GDM1 (cell line): ENCODE measurements at regions not wholly inside any gene's neighbourhood (a gene's known extent, or its start where the extent isn't known, plus 50 kb on each side); places are given as distances from the start of the nearest gene placed in this dataset.
A peak's percentile ranks its signal among the peaks of the same experiment; 100 is the strongest.
"Not testable (repeated sequence)": the region's sequence is repeated elsewhere in the genome, so short reads cannot be mapped to it uniquely, and the experiment has no call there.

ENCODE experiments used
- DNase-seq: peaks from one replicate; lab custom pipeline; 2025; lab: John Stamatoyannopoulos, UW

DNA sequence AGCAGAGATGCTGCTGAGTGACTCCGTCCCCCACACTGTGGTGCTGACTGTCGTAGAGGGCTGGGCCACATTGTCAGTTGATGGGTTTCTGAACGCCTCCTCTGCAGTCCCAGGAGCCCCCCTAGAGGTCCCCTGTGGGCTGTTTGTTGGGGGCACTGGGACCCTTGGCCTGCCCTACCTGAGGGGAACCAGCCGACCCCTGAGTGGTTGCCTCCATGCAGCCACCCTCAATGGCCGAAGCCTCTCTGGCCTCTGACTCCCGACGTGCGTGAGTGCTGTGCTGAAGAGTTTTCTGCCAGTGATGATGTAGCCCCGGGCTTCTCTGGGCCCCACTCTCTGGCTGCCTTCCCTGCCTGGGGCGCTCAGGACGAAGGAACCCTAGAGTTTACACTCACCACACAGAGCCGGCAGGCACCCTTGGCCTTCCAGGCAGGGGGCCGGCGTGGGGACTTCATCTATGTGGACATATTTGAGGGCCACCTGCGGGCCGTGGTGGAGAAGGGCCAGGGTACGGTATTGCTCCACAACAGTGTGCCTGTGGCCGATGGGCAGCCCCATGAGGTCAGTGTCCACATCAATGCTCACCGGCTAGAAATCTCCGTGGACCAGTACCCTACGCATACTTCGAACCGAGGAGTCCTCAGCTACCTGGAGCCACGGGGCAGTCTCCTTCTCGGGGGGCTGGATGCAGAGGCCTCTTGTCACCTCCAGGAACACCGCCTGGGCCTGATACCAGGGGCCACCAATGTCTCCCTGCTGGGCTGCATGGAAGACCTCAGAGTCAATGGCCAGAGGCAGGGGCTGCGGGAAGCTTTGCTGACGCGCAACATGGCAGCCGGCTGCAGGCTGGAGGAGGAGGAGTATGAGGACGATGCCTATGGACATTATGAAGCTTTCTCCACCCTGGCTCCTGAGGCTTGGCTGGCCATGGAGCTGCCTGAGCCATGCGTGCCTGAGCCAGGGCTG lies 181.1 kb downstream of the TBC1D2B start:
- not testable (repeated sequence) for DNase-seq

DNA sequence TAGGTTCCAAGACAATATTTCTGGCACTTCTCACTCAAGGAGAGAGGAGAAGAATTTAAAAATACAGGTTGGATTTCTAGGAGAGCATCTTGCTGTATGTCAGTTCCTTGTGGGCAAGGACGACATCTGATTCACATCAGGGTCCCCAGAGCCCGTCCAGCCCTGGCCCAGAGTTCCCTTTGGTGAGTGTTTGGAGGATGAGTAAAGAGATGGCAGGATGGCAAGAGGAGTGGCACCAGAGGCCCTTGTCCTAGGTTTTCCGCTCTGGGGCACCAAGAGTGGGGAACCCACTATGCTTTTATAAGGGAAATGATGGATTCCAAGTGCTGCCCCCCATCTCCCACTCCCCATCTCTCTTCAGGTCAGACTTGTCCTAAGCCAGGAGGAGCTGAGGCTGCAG lies 181.8 kb downstream of the TBC1D2B start:
- DNase-seq: no peak

DNA sequence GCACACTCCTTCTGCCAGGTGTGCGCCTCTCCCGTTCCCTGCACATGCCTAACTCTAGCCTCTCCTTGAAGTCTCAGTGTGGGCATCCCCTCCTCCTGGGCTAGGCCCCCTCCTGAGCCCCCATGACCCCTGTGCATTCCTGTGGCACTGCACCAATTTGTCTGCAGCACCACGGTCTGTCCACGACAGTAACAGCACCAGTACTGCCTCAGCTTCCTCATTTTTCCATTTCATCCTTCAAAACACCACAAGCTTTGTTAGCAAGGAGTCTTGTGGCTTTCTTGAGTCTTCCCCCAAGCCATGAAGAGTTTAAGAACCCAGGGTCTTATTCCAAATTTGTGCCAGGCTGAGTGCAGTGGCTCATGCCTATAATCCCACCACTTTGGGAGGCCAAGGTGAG lies 182.4 kb downstream of the TBC1D2B start:
- peak; percentile 22 for DNase-seq

DNA sequence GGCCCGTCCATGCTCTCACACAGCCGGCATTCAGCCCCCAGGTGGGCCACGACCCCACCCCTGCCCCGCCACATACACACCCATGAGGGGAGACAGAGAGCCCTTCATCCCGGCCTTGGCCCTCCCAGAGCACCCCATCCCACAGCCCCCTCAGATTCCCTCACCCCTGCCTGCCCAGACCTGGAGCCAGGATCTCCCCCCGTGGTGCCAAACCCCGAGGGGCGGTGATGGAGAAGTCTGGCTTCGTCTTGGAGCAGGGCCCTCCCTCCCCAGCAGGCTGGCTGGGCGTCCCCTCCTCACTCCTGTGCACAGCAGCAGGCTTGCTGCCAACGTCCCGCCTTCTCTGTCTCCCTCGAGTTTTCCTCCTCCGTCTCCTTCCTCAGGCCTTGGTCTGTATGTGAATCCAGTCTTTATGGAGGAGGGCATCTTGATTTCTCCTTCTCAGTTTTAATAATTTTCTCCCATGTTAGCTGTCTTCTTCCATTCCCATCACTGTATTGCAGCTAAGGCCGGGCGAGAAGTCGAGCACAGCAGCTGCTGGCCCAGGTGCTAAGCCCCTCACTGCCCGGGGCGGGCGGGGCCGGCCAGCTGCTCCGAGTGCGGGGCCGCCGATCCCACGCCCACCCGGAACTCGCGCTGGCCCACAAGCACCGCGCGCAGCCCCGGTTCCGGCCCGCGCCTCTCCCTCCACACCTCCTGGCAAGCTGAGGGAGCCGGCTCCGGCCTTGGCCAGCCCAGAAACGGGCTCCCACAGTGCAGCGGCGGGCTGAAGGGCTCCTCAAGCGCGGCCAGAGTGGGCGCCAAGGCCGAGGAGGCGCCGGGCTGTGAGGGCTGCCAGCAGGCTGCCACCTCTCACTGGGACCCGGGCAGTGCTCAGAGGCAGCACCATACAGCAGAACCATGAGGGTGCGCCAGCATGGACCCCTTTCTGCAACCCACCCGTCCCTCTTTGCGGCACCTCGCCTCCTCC lies 183.6 kb downstream of the TBC1D2B start:
- not testable (repeated sequence) for DNase-seq

DNA sequence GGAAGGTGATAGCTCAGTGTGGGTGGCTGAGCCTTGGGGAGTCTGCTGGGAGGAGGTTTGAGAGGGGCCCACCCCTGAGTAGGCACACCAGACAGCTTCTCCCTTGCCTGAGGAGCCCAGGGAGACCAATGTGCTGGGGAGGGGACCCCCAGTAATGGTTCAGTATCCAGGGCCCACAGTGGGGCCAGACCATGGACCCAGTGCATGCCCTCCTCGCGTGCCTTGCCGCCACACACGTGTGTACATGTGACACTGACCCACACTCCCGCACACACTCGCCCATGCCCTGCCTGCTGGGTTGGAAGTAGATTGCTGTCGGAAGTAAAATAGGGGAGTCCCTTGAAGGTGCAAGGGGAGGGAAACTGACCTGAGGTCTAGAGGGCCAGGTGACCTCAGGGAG lies 184.3 kb downstream of the TBC1D2B start:
- DNase-seq: not testable (repeated sequence)

DNA sequence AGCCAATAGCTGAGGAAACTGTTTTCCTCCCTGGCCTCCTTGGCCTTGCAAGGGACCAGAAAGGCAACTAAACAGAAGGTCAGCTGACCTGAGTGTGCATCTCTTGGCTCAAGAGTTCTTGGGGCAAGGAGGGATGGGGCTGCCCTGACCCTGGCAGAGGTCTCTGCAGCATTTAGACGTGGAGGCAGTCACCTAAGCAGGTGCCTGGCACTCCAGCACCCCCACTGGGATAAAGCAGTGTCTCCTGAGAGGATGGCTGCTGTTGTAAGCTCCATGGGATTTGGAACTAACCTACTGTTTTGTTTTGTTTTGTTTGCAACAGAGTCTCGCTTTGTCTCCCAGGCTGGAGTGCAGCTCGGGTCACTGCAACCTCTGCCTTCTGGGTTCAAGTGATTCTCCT lies 185.2 kb downstream of the TBC1D2B start:
- no peak for DNase-seq

DNA sequence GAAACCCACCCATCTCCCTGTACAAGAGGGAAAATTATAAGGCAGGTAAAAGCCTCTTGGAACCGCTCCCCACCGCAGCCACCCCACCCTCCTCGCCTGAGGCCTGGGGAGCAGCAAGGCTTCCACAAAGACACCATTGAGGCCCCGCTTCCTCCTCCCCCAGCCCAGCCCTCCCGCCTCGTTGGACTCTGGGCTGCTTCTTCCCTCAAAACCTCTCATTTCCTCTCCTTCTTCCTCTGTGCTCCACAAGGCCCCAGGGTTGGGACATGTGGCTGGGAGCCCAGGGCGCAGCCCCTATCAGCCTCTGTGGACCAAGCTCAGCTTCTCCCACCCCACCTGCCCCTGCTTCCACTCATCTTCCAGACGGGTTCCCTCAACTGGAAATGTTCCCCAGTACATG lies 185.6 kb downstream of the TBC1D2B start:
- not testable (repeated sequence) for DNase-seq

DNA sequence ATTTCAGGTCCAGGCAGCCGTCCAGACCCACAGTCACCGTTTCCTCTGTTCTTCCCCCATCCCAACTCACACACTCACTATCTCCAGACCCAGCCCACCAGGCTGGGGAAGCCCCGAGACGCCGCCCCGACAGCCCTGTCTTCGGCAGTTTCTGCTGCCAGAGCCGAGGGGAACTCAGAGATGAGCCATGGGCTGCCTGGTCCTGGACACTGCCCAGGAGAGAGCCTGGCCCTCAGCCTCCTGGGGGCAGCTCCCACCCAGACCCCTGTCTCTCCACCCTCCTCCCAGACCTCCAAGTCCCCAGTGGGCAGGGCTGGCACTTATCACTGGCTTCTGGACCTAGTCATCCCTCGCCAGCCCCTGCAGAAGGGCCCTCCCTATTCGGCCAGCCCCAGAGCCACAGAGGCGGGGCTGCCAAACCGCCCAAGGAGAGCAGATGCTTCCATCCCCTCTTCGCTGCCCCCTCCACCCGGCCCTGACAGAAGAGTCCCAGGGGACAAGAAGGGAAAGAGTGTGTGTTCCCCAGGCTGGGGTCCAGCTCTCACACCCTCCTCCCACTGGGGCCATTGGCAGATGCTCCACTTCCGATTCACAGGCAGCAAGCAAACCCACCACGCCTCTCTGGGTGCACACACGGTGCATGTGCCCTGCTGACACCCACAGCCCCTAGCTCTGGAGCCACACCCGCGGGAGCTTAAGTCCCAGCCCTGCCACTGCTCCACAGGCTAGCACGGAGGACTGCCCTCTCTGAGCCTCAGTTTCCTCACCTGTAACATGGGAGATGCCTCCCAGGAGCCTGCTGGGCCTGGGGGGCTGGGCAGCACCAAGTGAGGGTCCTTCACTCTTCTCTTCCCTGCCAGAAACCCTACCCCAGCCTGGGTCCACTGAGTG lies 186.4 kb downstream of the TBC1D2B start:
- not testable (repeated sequence) for DNase-seq

DNA sequence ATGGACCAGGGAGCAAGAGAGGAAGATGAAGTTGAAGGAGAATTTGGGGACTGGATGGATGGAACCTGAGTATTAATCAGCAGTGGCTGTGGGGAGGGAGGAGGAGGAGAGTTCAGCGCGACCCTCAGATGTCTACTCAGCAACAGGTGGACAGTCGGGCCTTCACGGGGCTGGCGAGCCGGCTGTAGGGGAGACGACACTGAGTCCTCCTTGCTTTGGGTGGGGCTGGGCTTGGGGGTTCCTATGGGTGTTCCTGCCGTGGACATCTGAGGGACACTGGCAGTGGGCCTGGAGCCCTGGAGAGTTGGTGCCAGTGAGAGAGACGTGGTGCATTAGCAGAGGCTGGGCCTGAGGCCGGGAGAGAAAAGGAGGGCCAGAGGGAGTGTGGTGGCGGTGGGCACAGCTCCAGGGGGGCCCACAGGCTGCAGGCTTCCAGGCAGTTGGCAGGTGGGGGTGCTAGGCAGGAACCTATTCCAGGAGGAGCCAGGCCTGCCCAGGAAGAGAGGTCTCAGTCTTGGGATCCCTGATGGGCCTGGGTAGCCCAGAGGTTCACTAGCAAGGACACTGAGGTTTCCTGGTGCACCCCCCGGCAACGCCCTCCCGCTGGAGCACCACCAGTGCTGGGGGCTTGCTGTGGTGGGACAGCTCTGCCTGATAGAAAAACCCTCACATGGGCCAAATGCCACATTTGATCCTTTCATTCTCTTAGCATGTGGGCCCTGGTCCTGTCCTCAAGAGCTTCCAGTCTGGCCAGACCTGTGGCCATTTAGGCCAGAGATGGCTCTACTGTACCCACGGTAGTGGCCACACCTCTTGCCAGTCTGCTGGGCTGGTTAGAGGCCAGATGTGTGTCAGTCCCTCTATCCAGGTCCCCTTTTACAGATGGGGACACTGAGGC lies 187.4 kb downstream of the TBC1D2B start:
- DNase-seq: not testable (repeated sequence)

DNA sequence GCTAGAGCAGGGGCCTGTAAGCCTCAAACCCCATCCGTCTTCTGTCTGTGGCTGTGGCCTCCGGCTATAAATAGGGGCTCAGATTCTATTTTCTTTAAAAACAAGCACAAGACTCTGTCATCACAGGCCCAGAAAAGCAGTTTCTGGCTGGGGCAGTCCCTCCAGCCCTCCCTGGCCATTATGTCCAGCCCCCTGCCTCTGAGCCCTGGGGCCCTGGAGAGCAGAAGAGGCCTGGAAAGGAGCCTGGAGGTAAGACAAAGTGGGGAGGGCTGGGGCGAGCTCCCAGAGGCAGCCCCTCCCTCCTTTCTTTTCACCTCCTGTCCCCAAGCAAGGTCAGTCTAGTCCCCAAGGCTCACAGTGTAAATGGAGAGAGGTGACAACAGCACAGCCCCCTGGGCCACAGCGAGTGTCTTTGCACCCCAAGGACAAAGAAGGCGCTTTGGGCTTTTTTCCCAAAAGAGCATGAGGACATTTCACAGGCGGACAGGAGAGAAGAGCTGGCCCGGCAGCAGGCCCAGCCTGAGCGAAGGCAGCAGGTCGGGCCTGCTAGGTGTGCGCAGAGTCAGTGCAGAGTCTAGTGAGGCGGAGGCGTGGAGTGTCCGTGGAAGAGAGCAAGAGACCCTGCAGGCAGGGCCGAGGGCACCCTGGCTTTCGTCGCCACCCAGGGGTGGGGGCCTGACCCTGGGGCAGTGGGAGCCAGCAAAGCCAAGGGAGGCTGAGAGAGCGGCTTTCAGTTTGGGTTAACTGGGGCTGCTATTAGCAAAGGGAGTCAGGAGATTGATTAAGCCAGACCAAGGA lies 188.3 kb downstream of the TBC1D2B start:
- no peak for DNase-seq

DNA sequence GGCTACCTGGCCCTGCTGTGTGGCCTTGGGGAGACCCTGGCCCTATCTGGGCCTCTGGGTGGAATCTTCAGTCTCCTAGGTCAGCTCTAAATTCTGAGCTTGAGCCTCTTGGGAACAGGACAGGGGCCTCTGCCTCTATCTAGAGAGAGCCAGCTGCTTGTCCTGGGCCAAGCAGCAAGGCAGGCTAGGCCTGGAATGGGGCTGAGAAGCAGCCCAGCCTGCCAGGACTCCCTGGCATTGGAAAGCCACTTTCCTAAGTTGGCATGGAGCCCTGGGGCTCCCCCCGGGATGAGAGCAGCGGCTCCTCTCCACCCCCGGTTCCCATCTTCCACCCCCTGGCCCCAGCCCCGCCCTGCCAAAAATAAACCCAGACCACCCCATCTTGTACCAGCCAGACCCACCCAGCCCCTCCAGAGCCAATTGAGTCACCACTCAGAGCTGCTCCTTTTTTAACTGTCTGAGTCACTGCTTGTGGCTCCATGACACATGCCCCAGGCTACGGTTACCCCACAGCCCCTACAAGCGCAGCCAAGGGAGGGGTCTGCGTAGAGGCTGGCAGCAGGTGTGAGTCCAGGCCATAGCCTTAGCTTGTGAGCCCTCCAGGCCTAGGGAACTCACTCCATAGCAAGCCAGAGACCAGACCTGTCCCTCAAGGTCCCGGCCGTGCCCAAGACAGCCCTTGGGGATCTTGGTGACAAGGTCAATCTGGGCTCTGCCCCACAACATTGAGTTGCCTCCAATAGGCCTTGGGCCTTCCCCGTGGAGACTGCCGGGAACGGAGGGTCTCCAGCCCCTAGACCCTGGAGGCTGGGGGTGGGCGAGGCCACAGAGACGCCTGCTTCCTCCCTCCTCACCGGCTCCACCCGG lies 189.7 kb downstream of the TBC1D2B start:
- not testable (repeated sequence) for DNase-seq

DNA sequence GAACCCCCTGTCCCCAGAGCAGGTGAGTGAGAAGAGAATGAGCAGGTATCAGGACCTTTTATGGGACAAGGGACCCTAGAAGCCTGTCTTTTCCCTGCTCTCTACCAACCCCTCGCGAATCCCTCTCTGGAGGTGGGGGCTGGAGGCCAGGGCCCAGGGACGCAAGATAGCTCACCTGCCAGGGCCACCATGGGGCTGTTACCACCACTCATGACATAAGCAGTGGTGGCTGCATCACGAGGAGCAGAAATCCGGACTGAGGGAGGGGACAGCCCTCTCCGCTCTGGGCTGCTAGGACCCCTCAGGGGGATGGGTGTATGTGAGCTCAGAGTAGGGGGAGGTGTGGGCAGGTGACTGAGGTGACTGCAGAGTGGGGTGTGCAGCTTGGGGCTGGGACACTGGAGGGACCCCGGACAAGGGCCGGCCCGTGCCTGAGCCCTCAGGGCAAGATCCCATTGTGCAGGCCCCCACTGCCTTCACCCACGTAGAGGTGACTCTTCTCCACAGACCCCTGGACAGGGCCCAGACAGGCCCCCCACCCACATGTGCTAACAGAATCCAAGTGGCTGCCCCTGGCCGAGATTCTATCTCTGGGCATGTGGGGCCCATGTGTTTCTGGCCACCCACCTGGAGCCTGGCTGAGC lies 190.6 kb downstream of the TBC1D2B start:
- no peak for DNase-seq

DNA sequence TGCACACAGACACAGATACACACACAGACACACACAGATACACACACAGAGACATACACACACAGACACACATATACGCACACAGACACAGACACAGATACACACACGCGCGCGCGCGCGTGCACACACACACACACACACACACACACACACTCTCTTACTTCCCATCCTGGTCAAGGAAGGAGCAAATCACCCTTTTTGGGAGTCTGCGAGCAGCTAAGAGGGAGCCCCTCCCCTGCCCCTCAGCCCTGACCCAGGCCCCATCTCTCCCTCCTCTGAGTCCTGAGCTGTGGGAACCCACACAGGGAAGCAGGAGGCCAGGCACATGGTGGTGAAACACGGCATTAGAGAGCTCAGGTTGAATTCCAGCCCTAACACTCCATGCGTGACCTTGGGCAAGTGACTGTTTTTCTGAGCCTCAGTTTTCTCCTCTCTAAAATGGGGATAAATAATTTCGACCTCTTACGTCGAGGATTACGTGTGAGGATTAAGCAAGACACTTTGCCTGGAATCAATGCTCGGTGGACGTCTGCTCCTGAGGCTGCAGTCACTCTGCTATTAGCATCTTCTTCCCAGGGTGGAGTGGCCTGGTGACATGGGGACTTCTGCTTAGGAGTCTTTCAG lies 191.5 kb downstream of the TBC1D2B start:
- DNase-seq: not testable (repeated sequence)

DNA sequence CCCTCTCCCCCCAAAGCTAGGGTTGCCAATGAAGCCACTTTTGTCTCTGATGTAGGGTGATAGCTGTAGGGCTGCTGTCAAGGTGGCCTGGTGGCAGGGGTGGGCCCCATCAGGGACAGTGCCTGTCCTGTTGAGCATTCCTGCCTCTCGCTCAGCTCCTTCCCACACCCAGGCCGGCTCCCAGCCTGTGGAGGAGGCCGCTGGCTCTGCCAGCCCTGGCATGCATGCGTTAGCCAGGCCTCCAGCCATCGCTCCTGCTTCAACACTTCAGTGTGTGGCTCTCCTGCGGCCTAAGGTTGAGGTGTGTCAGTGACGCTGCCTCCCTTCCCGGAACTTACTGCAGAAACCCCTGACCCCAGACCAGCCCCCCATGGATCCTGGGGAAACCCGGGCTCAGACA lies 194.5 kb downstream of the TBC1D2B start:
- not testable (repeated sequence) for DNase-seq

DNA sequence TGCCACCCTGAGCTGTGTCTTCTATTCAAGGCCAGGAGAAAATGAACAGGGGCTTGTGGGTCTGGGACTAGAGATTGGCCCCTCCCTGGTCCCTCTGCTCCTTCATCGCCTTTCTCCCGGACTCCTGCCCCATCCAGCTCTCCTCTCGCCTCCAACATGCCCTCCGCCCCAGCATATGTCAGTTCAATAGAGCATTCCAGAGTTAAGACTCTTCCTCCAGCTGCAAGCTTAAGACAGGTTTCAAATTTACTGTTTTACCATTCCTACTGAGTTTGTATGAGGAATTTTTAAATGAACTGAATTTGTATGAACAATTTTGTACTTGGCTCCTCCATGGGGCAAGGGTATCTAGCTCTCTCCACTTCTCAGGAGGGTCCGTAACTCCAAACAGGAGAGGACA lies 195.6 kb downstream of the TBC1D2B start:
- no peak for DNase-seq

DNA sequence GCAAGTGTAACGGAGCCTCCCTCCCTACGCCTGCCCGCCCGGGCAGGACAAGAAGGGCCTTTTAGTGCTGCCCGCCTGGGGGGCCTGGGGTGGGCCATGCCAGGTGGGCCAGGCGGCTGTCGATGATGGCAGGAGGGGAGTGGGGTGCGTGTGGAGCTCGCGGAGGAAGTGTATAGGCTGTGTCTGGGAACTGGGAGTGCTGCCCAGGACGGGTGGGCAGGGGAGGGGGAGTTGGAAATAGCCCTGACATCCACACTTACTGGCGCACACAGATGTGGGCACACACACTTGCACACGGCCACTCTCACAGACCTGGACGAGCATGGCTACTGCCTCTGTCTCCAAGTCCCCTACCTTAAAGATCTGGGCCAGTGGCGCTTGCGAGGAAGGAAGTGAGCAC lies 196.0 kb downstream of the TBC1D2B start:
- not testable (repeated sequence) for DNase-seq

DNA sequence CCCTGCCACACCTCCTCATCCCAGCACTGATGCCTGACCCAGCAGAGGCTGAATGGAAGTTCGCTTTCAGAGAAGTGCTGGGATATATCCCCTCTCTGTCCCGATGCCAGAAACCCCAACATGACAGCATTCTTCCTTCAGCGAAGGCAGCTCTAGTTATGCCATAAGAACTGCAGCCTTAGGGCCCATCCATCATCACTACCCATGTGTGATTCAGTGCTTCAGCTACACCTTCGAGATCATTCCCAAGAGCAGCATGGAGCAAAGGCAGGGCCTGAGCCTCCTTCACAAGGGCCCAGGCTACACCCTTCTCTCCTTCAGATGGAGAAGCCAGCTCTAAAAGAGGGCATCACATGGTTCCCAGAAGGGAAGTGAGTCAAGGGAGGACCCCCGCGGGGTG lies 198.0 kb downstream of the TBC1D2B start:
- DNase-seq: not testable (repeated sequence)
